ENCODE measurements at regions not wholly inside any gene's neighbourhood (a gene's known extent, or its start where the extent isn't known, plus 50 kb on each side); places are given as distances from the start of the nearest gene placed in this dataset.
"Not testable (repeated sequence)": the region's sequence is repeated elsewhere in the genome, so short reads cannot be mapped to it uniquely, and the experiment has no call there.

- H3K4me1 ChIP-seq (ENCODE audit: control insufficient read depth, insufficient read depth, low read length); BruUV-seq (replicated peaks); H2BK120ac ChIP-seq (ENCODE audit: low read depth, low read length); H3K56ac ChIP-seq (ENCODE audit: extremely low read depth, insufficient read depth, low read length); H2BK20ac ChIP-seq (ENCODE audit: low read depth, low read length); H3K4me3 ChIP-seq (ENCODE audit: insufficient read depth, low read depth, low read length); H3K27me3 ChIP-seq (ENCODE audit: control insufficient read depth, insufficient read depth, low read length); H3K9me1 ChIP-seq (ENCODE audit: insufficient read depth, low read length); ATAC-seq (ENCODE audit: low read depth); H4K5ac ChIP-seq (ENCODE audit: low read depth, low read length); H3K27ac ChIP-seq (ENCODE audit: insufficient read depth, low read length); in situ Hi-C loops (cut with MboI; ENCODE audit: low sequenced_read_pairs); H3K9ac ChIP-seq (ENCODE audit: low read depth, low read length); H3K14ac ChIP-seq (replicated peaks; ENCODE audit: low read depth, low read length); CTCF ChIA-PET; H3K4me2 ChIP-seq (ENCODE audit: low read depth, low read length); H3K23ac ChIP-seq (ENCODE audit: low read depth, low read length); H3K18ac ChIP-seq (ENCODE audit: low read depth, low read length); DNase-seq; intact Hi-C loops (cut with micrococcal nuclease); H3K36me3 ChIP-seq (ENCODE audit: control insufficient read depth, insufficient read depth, low read length); H2AFZ ChIP-seq (replicated peaks; ENCODE audit: low read length, poor library complexity); H3K9me3 ChIP-seq (ENCODE audit: control insufficient read depth, insufficient read depth, low read length); H2BK5ac ChIP-seq (ENCODE audit: low read depth, low read length, poor library complexity, severe bottlenecking); H4K20me1 ChIP-seq (ENCODE audit: insufficient read depth, low read length); dilution Hi-C loops (cut with HindIII; ENCODE audit: low sequenced_read_pairs, unreplicated experiment); H4K91ac ChIP-seq (ENCODE audit: insufficient read depth, low read depth, low read length); H2BK15ac ChIP-seq (ENCODE audit: low read depth, low read length); H2AK5ac ChIP-seq (ENCODE audit: low read depth, low read length); H2AK9ac ChIP-seq (replicated peaks; ENCODE audit: low read depth, low read length, poor library complexity); H3K79me1 ChIP-seq (ENCODE audit: low read depth in 1 of 2, low read length in 2 of 2); H4K8ac ChIP-seq (ENCODE audit: low read depth in 2 of 2, low read length in 2 of 2); H3K4ac ChIP-seq (ENCODE audit: low read depth, low read length): not testable (repeated sequence)
- POLR2A ChIA-PET (ENCODE audit: unreplicated experiment), result interaction anchor here (0.5 kb wide), 1 partner anchor 85 kb away, joined by 4 read pairs; no protein-coding TSS in a partner anchor
- WGBS, 2 experiments (ENCODE audit: extremely low coverage in 2 of 2, insufficient read length in 1 of 2), result no CpG with 5 or more reads among the region's 3 CpGs
Observed at GRCh38 chr6:137814030-137814429, 53.0 kb upstream of the TNFAIP3 start.
